GM12878 (cell line): ENCODE measurements at regions not wholly inside any gene's neighbourhood (a gene's known extent, or its start where the extent isn't known, plus 50 kb on each side); places are given as distances from the start of the nearest gene placed in this dataset.

ENCODE experiments used
- ATAC-seq: fragments of 200-7000 bp; cut with Tn5 transposase; 3 replicates; pipeline ENCODE4 v1.9.1; 2020; ENCODE audit warnings: mild to moderate bottlenecking, moderate library complexity
- BruUV-seq: library from RNA; stranded (reverse); fragments of 400-500 nt; replicated peaks from 2 replicates; lab custom pipeline; 2021; lab: Mats Ljungman, UMichigan
- CTCF ChIA-PET: fragments of 300-600 bp; sonication (Branson Sonifier 250); formaldehyde crosslinking; extraction: SDS; loops from one replicate; lab custom pipeline; 2021; ENCODE audit warnings: inconsistent platforms; lab: Yijun Ruan, JAX
- POLR2A ChIA-PET: fragments of 350-600 bp; formaldehyde crosslinking; extraction: SDS; loops from one replicate; lab custom pipeline; 2021; ENCODE audit warnings: inconsistent platforms; lab: Charles Lee
- RAD21 ChIA-PET: fragments of 300-600 bp; sonication (Branson Sonifier 250); formaldehyde crosslinking; loops from one replicate; lab custom pipeline; 2023; ENCODE audit warnings: antibody characterized with exemption; ENCODE audit not compliant: unreplicated experiment; lab: Charles Lee
- SMC1A ChIA-PET: fragments of 300-600 bp; sonication (Branson Sonifier 250); formaldehyde crosslinking; loops from one replicate; lab custom pipeline; 2023; ENCODE audit not compliant: unreplicated experiment, uncharacterized antibody; lab: Charles Lee
- DNase-seq: peaks from one replicate; pipeline ENCODE4 v3.0.0-alpha.2; 2011; ENCODE audit warnings: low read depth, low spot score
- FAIRE-seq: peaks from 3 replicates; lab custom pipeline; 2011; peaks lifted over from hg19 to GRCh38; lab: Jason Lieb, UNC
- H2AFZ ChIP-seq: 2 replicates; pipeline ENCODE4 v1.6.0; 2011; ENCODE audit warnings: low read depth, low read length, control low read depth; ENCODE audit not compliant: control insufficient read depth
- H3K27ac ChIP-seq: 2 replicates; pipeline ENCODE4 v1.5.1; 2011; ENCODE audit warnings: control low read depth; ENCODE audit not compliant: control insufficient read depth, insufficient read depth
- H3K27me3 ChIP-seq, 2 experiments: replicated peaks in 1 of 2; 2 replicates each; pipeline versions ENCODE4 v1.6.0 to v1.6.1; 2011; ENCODE audit warnings: low read length in 1 of 2; ENCODE audit not compliant: control insufficient read depth in 2 of 2, insufficient read depth in 2 of 2
- H3K36me3 ChIP-seq, 2 experiments: 2 replicates each; pipeline ENCODE4 v1.5.1; 2011; ENCODE audit warnings: low read length in 1 of 2; ENCODE audit not compliant: control insufficient read depth in 2 of 2, insufficient read depth in 2 of 2
- H3K4me1 ChIP-seq: 2 replicates; pipeline ENCODE4 v1.6.1; 2011; ENCODE audit warnings: mild to moderate bottlenecking, low read length, moderate library complexity, mixed read lengths; ENCODE audit not compliant: control insufficient read depth, insufficient read depth
- H3K4me2 ChIP-seq: 2 replicates; pipeline ENCODE4 v1.6.0; 2011; ENCODE audit warnings: control low read depth; ENCODE audit not compliant: control insufficient read depth, insufficient read depth
- H3K4me3 ChIP-seq: fragments of 200-600 bp; sonication (generic); 2 replicates; pipeline ENCODE4 v1.5.1; 2016
- H3K79me2 ChIP-seq: 2 replicates; pipeline ENCODE4 v1.6.0; 2011; ENCODE audit warnings: low read length; ENCODE audit not compliant: control insufficient read depth, insufficient read depth
- H3K9ac ChIP-seq: 2 replicates; pipeline ENCODE4 v1.8.0; 2011; ENCODE audit warnings: low read length, control low read depth, mixed read lengths; ENCODE audit not compliant: control insufficient read depth, insufficient read depth
- H3K9me3 ChIP-seq: replicated peaks from 3 replicates; pipeline ENCODE4 v1.5.1; 2011; ENCODE audit warnings: mild to moderate bottlenecking, low read length; ENCODE audit not compliant: control insufficient read depth, insufficient read depth
- H4K20me1 ChIP-seq: 2 replicates; pipeline ENCODE4 v1.6.0; 2011; ENCODE audit not compliant: control insufficient read depth, insufficient read depth
- CHD4 ChIP-seq: fragments of 200-600 bp; sonication (generic); IDR thresholded peaks from 2 replicates; pipeline ENCODE4 v1.6.1; 2016; ENCODE audit warnings: mild to moderate bottlenecking
- CUX1 ChIP-seq: IDR thresholded peaks from 2 replicates; pipeline ENCODE4 v1.6.1; 2012; ENCODE audit warnings: improper control_type of control experiment, low read depth, low read length; ENCODE audit not compliant: insufficient replicate concordance
- ETV6 ChIP-seq, 2 experiments: fragments of 450-650 bp in 1 of 2; IDR thresholded peaks in 1 of 2; conservative IDR thresholded peaks in 1 of 2; 2 replicates each; pipeline ENCODE4 v1.6.1; 2014; ENCODE audit warnings: antibody characterized with exemption in 1 of 2, borderline replicate concordance in 1 of 2, low read depth in 1 of 2, mild to moderate bottlenecking in 1 of 2, moderate library complexity in 1 of 2
- MLLT1 ChIP-seq: fragments of 450-650 bp; IDR thresholded peaks from 2 replicates; pipeline ENCODE4 v1.6.1; 2016; ENCODE audit warnings: mild to moderate bottlenecking
- NFYB ChIP-seq: IDR thresholded peaks from 2 replicates; pipeline ENCODE4 v1.6.1; 2011; ENCODE audit warnings: low read depth, mild to moderate bottlenecking, low read length, improper control_type of control experiment, moderate library complexity; ENCODE audit not compliant: insufficient read depth
- PAX5 ChIP-seq: IDR thresholded peaks from 2 replicates; pipeline ENCODE4 v1.6.1; 2011; ENCODE audit warnings: low read depth, low read length, borderline replicate concordance
- WRNIP1 ChIP-seq: IDR thresholded peaks from 2 replicates; pipeline ENCODE4 v1.6.1; 2011; ENCODE audit warnings: low read depth, low read length, improper control_type of control experiment, borderline replicate concordance
- WGBS: methylation state at CpG from one replicate; pipeline ENCODE4 v1.1.6; 2016; ENCODE audit warnings: low lambda C conversion rate; ENCODE audit not compliant: insufficient replicate concordance, insufficient coverage; ENCODE audit errors: missing lambda C conversion rate; 5-methylcytosine and 5-hydroxymethylcytosine counted together
- in situ Hi-C: fragments of 300-500 bp; cut with MboI; formaldehyde crosslinking; loops from 9 replicates; pipeline ENCODE4 v1.14.3; 2018; ENCODE audit warnings: mixed read lengths
- intact Hi-C: fragments of 100-400 bp; cut with micrococcal nuclease; formaldehyde crosslinking; loops from one replicate; pipeline ENCODE4 v1.14.2; 2022; ENCODE audit not compliant: unreplicated experiment

- H3K9ac ChIP-seq, result no peak overlapping the region
- ChIA-PET SMC1A (no interaction called here), POLR2A (no interaction called here), CTCF (no interaction called here), RAD21 (no interaction called here)
- 84% methylated on average over 1 of the region's 1 CpG for WGBS
- TF ChIP-seq NFYB, result no peak
- TF ChIP-seq CHD4, result no peak
- TF ChIP-seq WRNIP1, result no peak
- TF ChIP-seq PAX5, result no peak
- no peak for TF ChIP-seq ETV6 (conservative IDR thresholded peaks at IDR 0.05 in 1 of 2, IDR thresholded peaks at IDR 0.05 in 1 of 2; ENCODE audit: borderline replicate concordance in 1 of 2, low read depth in 1 of 2)
- no peak for TF ChIP-seq CUX1
- no peak for TF ChIP-seq MLLT1
- in situ Hi-C loops (no loop called here), intact Hi-C loops (no loop called here)
- BruUV-seq, result no TSS peak
- H3K4me1 ChIP-seq, result no peaks in the 10 kb centered on the region
- H2AFZ ChIP-seq, result no peak overlapping the region
- H3K27me3 ChIP-seq, result no peaks in the 10 kb centered on the region; a peak in 1 of 4 replicates
- ATAC-seq (no peak), FAIRE-seq (no peak), DNase-seq (no peak)
- no peaks in the 10 kb centered on the region for H3K9me3 ChIP-seq
- H3K27ac ChIP-seq, result no peak overlapping the region
- no peaks in the 10 kb centered on the region for H3K36me3 ChIP-seq
- H4K20me1 ChIP-seq, result no peaks in the 10 kb centered on the region
- no peaks in the 10 kb centered on the region for H3K79me2 ChIP-seq
- H3K4me3 ChIP-seq, result no peak overlapping the region
- no peak overlapping the region for H3K4me2 ChIP-seq
Measured at GRCh38 chr5:40332970-40333369, 346.7 kb upstream of the PTGER4 start.
